Lower leg skin (tissue), 4 donors: ENCODE measurements at regions not wholly inside any gene's neighbourhood (a gene's known extent, or its start where the extent isn't known, plus 50 kb on each side); places are given as distances from the start of the nearest gene placed in this dataset.

Source experiments
- DNase-seq, 2 donors: peaks; one replicate each; pipeline ENCODE4 v3.0.0-alpha.2; 2019; ENCODE audit warnings: low spot score in 2 of 2
- H3K4me3 ChIP-seq: fragments of 200-600 bp; sonication (generic); 2 replicates; pipeline ENCODE4 v1.5.1; 2017; ENCODE audit warnings: mild to moderate bottlenecking, low read depth; ENCODE audit not compliant: poor library complexity, severe bottlenecking
- POLR2A ChIP-seq, 2 donors: fragments of 450-650 bp; IDR thresholded peaks; one replicate each; pipeline ENCODE4 v1.6.1; 2016 to 2017; ENCODE audit warnings: antibody characterized with exemption in 2 of 2, mild to moderate bottlenecking in 1 of 2, moderate library complexity in 1 of 2
- WGBS, 2 donors: methylation state at CpG; one replicate each; pipeline ENCODE4 v1.1.5; 2018; 5-methylcytosine and 5-hydroxymethylcytosine counted together
- intact Hi-C: fragments of 100-400 bp; cut with DNase I; formaldehyde crosslinking; loops from one replicate; pipeline ENCODE4 v1.15.0; 2023; ENCODE audit warnings: low total_unique reads
- TF ChIP-seq, protein P1 (sequence below), 3 donors: fragments of 450-650 bp; IDR thresholded peaks; one replicate each; pipeline ENCODE4 v1.5.1; 2016; ENCODE audit warnings: antibody characterized with exemption in 3 of 3, mild to moderate bottlenecking in 3 of 3, moderate library complexity in 2 of 3

DNA sequence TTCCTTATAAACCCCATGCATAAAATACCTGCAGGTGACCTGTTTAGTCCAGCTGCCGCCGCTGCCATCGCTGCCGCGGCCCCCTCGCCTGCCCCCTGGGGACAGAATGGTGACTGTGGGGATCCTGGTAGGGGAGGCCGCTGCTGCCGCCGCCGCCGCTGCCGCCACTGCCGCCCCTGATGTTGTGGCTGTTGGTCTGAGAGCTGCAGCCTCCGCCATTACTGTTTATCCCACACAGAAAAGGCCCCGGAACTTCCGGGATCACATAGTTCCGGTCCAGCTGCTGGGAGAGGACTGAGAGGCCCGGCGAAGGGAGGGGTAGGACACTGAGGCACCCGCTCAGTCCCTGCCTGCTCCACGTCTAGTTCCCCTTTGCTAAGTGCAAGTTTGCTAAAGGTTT is 244.9 kb downstream of the C12orf50 start:
- intact Hi-C loops, result no loop called here
- no peak for DNase-seq
- TF ChIP-seq, protein P1, sequence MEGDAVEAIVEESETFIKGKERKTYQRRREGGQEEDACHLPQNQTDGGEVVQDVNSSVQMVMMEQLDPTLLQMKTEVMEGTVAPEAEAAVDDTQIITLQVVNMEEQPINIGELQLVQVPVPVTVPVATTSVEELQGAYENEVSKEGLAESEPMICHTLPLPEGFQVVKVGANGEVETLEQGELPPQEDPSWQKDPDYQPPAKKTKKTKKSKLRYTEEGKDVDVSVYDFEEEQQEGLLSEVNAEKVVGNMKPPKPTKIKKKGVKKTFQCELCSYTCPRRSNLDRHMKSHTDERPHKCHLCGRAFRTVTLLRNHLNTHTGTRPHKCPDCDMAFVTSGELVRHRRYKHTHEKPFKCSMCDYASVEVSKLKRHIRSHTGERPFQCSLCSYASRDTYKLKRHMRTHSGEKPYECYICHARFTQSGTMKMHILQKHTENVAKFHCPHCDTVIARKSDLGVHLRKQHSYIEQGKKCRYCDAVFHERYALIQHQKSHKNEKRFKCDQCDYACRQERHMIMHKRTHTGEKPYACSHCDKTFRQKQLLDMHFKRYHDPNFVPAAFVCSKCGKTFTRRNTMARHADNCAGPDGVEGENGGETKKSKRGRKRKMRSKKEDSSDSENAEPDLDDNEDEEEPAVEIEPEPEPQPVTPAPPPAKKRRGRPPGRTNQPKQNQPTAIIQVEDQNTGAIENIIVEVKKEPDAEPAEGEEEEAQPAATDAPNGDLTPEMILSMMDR (IDR thresholded peaks at IDR 0.05), result no peak
- no peak for TF ChIP-seq POLR2A (IDR thresholded peaks at IDR 0.05)
- 96 to 98% methylated on average over 13 to 21 of the region's 21 CpGs for WGBS, 2 donors
- no peak overlapping the region for H3K4me3 ChIP-seq

GRCh38 chr12:87783467-87783866 is 245.7 kb downstream of the C12orf50 start:
- DNase-seq, result no peak
- TF ChIP-seq, protein P1 (IDR thresholded peaks at IDR 0.05), result no peak
- H3K4me3 ChIP-seq, result no peak overlapping the region
- 89 to 94% methylated on average over 8 of the region's 8 CpGs for WGBS, 2 donors
- intact Hi-C loops, result no loop called here

GRCh38 chr12:87782838-87783237 is 246.4 kb downstream of the C12orf50 start:
- intact Hi-C loops, result no loop called here
- no peak for TF ChIP-seq POLR2A (IDR thresholded peaks at IDR 0.05)
- TF ChIP-seq, protein P1 (IDR thresholded peaks at IDR 0.05), result no peak
- DNase-seq, result no peak
- H3K4me3 ChIP-seq, result no peak overlapping the region
- 85 to 88% methylated on average over 3 of the region's 3 CpGs for WGBS, 2 donors

- intact Hi-C loops, result no loop called here
- WGBS, 2 donors, result 56 to 63% methylated on average over 2 of the region's 2 CpGs
- H3K4me3 ChIP-seq, result no peak overlapping the region
- no peak for DNase-seq
- TF ChIP-seq, protein P1 (IDR thresholded peaks at IDR 0.05), result no peak
- no peak for TF ChIP-seq POLR2A (IDR thresholded peaks at IDR 0.05)
Measured at GRCh38 chr12:87779858-87780498, 249.2 kb downstream of the C12orf50 start.

DNA sequence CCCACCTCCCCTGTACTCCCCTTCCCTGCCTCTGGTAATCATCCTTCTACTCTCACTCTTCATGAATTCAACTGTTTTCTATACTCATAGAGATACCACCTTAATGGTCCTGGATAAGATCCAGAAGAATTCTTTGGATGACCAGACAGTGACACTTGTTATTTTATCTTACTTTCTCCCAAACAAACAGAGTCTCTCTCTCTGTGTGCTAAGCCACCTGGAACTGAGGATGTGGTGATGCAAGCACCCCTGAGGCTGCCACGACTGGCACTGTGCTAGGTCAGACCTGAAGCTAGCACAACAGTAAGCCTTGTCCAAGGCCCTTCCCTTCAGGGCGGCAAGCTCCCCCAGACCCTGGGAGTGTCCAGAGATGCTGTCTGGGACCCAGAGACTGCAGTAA is 250.2 kb downstream of the C12orf50 start:
- intact Hi-C loops, result no loop called here
- TF ChIP-seq, protein P1 (IDR thresholded peaks at IDR 0.05), result no peak
- no peak for TF ChIP-seq POLR2A (IDR thresholded peaks at IDR 0.05)
- 68 to 82% methylated on average over 2 of the region's 2 CpGs for WGBS, 2 donors
- H3K4me3 ChIP-seq, result no peak overlapping the region
- no peak for DNase-seq

GRCh38 chr12:87778065-87778464 is 251.1 kb downstream of the C12orf50 start:
- 89 to 93% methylated on average over 1 of the region's 1 CpG for WGBS, 2 donors
- intact Hi-C loops, result no loop called here
- DNase-seq, result no peak
- TF ChIP-seq, protein P1 (IDR thresholded peaks at IDR 0.05), result no peak
- TF ChIP-seq POLR2A (IDR thresholded peaks at IDR 0.05), result no peak
- H3K4me3 ChIP-seq, result no peak overlapping the region
